Activated CD4-positive, alpha-beta memory T cell treated with anti-CD3 and anti-CD28 coated beads for 36 hours (primary cell): ENCODE measurements at regions not wholly inside any gene's neighbourhood (a gene's known extent, or its start where the extent isn't known, plus 50 kb on each side); places are given as distances from the start of the nearest gene placed in this dataset.

Experiments
- CTCF ChIA-PET: fragments of 350-600 bp; sonication (Branson Sonifier 250); formaldehyde crosslinking; loops from one replicate; lab custom pipeline; 2021; ENCODE audit warnings: antibody characterized with exemption, inconsistent platforms; lab: Charles Lee
- POLR2A ChIA-PET: fragments of 350-600 bp; sonication (Branson Sonifier 250); formaldehyde crosslinking; loops from one replicate; lab custom pipeline; 2021; ENCODE audit warnings: antibody characterized with exemption; lab: Charles Lee
- DNase-seq: peaks from one replicate; pipeline ENCODE4 v3.0.0-alpha.2; 2020
- H3K27ac Mint-ChIP-seq: one replicate; pipeline ENCODE4 v1.8.0; 2021; ENCODE audit warnings: mixed read lengths
- H3K27me3 Mint-ChIP-seq: one replicate; pipeline ENCODE4 v1.8.0; 2021; ENCODE audit warnings: mixed read lengths
- H3K36me3 Mint-ChIP-seq: one replicate; pipeline ENCODE4 v1.8.0; 2021; ENCODE audit warnings: mixed read lengths
- H3K4me1 Mint-ChIP-seq: one replicate; pipeline ENCODE4 v1.8.0; 2021; ENCODE audit warnings: low read depth, mixed read lengths
- H3K4me3 Mint-ChIP-seq: one replicate; pipeline ENCODE4 v1.8.0; 2021; ENCODE audit warnings: mild to moderate bottlenecking, mixed read lengths
- H3K9me3 Mint-ChIP-seq: one replicate; pipeline ENCODE4 v1.8.0; 2021; ENCODE audit warnings: mixed read lengths
- intact Hi-C: fragments of 100-400 bp; cut with micrococcal nuclease; formaldehyde crosslinking; loops from one replicate; pipeline ENCODE4 v1.15.1; 2023

GRCh38 chr4:180281724-180282123 lies 1961.5 kb upstream of the TENM3 start:
- intact Hi-C loops: no loop called here
- ChIA-PET CTCF (no interaction called here), POLR2A (no interaction called here)
- DNase-seq: no peak
- H3K27ac Mint-ChIP-seq: no peak overlapping the region
- peaks cover 14% of the 10 kb centered on the region for H3K9me3 Mint-ChIP-seq
- no peaks in the 10 kb centered on the region for H3K27me3 Mint-ChIP-seq
- no peaks in the 10 kb centered on the region for H3K4me1 Mint-ChIP-seq
- H3K36me3 Mint-ChIP-seq: no peaks in the 10 kb centered on the region
- H3K4me3 Mint-ChIP-seq: no peak overlapping the region

GRCh38 chr4:180284267-180284666 lies 1958.9 kb upstream of the TENM3 start:
- POLR2A ChIA-PET: no interaction called here
- H3K9me3 Mint-ChIP-seq: peaks cover 10% of the 10 kb centered on the region

GRCh38 chr4:180285796-180286195 lies 1957.4 kb upstream of the TENM3 start:
- Mint-ChIP-seq H3K36me3 (no peaks in the 10 kb centered on the region), H3K27me3 (no peaks in the 10 kb centered on the region), H3K4me3 (no peak overlapping the region), H3K4me1 (no peaks in the 10 kb centered on the region), H3K9me3 (peaks cover 10% of the 10 kb centered on the region), H3K27ac (no peak overlapping the region)
- intact Hi-C loops: no loop called here
- ChIA-PET POLR2A (no interaction called here), CTCF (no interaction called here)
- DNase-seq: no peak

More at GRCh38 chr4:180284267-180284666, 1958.9 kb upstream of the TENM3 start:
- Mint-ChIP-seq H3K4me1 (no peaks in the 10 kb centered on the region), H3K36me3 (no peaks in the 10 kb centered on the region), H3K27ac (no peak overlapping the region), H3K27me3 (no peaks in the 10 kb centered on the region), H3K4me3 (no peak overlapping the region)
- CTCF ChIA-PET: no interaction called here
- no peak for DNase-seq
- intact Hi-C loops: no loop called here

- Mint-ChIP-seq H3K27ac (no peak overlapping the region), H3K4me3 (no peak overlapping the region), H3K27me3 (no peaks in the 10 kb centered on the region), H3K4me1 (no peaks in the 10 kb centered on the region), H3K36me3 (no peaks in the 10 kb centered on the region), H3K9me3 (no peaks in the 10 kb centered on the region)
- ChIA-PET POLR2A (no interaction called here), CTCF (no interaction called here)
- DNase-seq: no peak
- intact Hi-C loops: no loop called here
These were observed 1950.9 kb upstream of the TENM3 start for GRCh38 chr4:180292339-180292738.

- ChIA-PET POLR2A (no interaction called here), CTCF (no interaction called here)
- Mint-ChIP-seq H3K36me3 (no peaks in the 10 kb centered on the region), H3K4me3 (no peak overlapping the region), H3K27me3 (no peaks in the 10 kb centered on the region), H3K9me3 (peaks cover 2% of the 10 kb centered on the region), H3K4me1 (no peaks in the 10 kb centered on the region), H3K27ac (no peak overlapping the region)
- DNase-seq: no peak
- intact Hi-C loops: no loop called here
These were observed 1947.1 kb upstream of the TENM3 start for GRCh38 chr4:180296036-180296599.

- no peaks in the 10 kb centered on the region for H3K4me1 Mint-ChIP-seq
- no peaks in the 10 kb centered on the region for H3K27me3 Mint-ChIP-seq
- peaks cover 20% of the 10 kb centered on the region for H3K9me3 Mint-ChIP-seq
- CTCF ChIA-PET: no interaction called here
- intact Hi-C loops: no loop called here
- no peak for DNase-seq
- H3K27ac Mint-ChIP-seq: no peak overlapping the region
- H3K36me3 Mint-ChIP-seq: no peaks in the 10 kb centered on the region
- POLR2A ChIA-PET: no interaction called here
- H3K4me3 Mint-ChIP-seq: no peak overlapping the region
These were observed 1938.9 kb upstream of the TENM3 start for GRCh38 chr4:180304321-180304720.

- Mint-ChIP-seq H3K4me1 (no peaks in the 10 kb centered on the region), H3K4me3 (no peak overlapping the region), H3K36me3 (no peaks in the 10 kb centered on the region), H3K27me3 (no peaks in the 10 kb centered on the region), H3K27ac (no peak overlapping the region), H3K9me3 (peaks cover 26% of the 10 kb centered on the region)
- intact Hi-C loops: no loop called here
- DNase-seq: no peak
- ChIA-PET POLR2A (no interaction called here), CTCF (no interaction called here)
These were observed 1932.6 kb upstream of the TENM3 start for GRCh38 chr4:180310616-180311015.

GRCh38 chr4:180314972-180315371 lies 1928.2 kb upstream of the TENM3 start:
- ChIA-PET CTCF (no interaction called here), POLR2A (no interaction called here)
- no peak overlapping the region for H3K4me3 Mint-ChIP-seq
- no peak overlapping the region for H3K27ac Mint-ChIP-seq
- DNase-seq: no peak
- intact Hi-C loops: no loop called here
- peaks cover 19% of the 10 kb centered on the region for H3K9me3 Mint-ChIP-seq
- no peaks in the 10 kb centered on the region for H3K27me3 Mint-ChIP-seq
- no peaks in the 10 kb centered on the region for H3K4me1 Mint-ChIP-seq
- no peaks in the 10 kb centered on the region for H3K36me3 Mint-ChIP-seq

GRCh38 chr4:180330521-180330920 lies 1912.7 kb upstream of the TENM3 start:
- CTCF ChIA-PET: interaction anchor here (0.7 kb wide), 1 partner anchor 11 kb away, joined by 3 read pairs; no protein-coding TSS in a partner anchor

GRCh38 chr4:180333162-180333561 lies 1910.0 kb upstream of the TENM3 start:
- Mint-ChIP-seq H3K4me3 (no peak overlapping the region), H3K4me1 (no peaks in the 10 kb centered on the region), H3K27me3 (no peaks in the 10 kb centered on the region), H3K27ac (no peak overlapping the region), H3K36me3 (no peaks in the 10 kb centered on the region), H3K9me3 (peaks cover 16% of the 10 kb centered on the region)
- ChIA-PET CTCF (no interaction called here), POLR2A (no interaction called here)
- intact Hi-C loops: no loop called here
- DNase-seq: no peak

More at GRCh38 chr4:180330521-180330920, 1912.7 kb upstream of the TENM3 start:
- POLR2A ChIA-PET: no interaction called here
- H3K4me1 Mint-ChIP-seq: no peaks in the 10 kb centered on the region
- DNase-seq: no peak
- H3K27me3 Mint-ChIP-seq: no peaks in the 10 kb centered on the region
- intact Hi-C loops: no loop called here
- peaks cover 19% of the 10 kb centered on the region for H3K9me3 Mint-ChIP-seq
- no peak overlapping the region for H3K27ac Mint-ChIP-seq
- no peak overlapping the region for H3K4me3 Mint-ChIP-seq
- no peaks in the 10 kb centered on the region for H3K36me3 Mint-ChIP-seq

- ChIA-PET POLR2A (no interaction called here), CTCF (no interaction called here)
- no peaks in the 10 kb centered on the region for H3K36me3 Mint-ChIP-seq
- H3K4me1 Mint-ChIP-seq: no peaks in the 10 kb centered on the region
- no peaks in the 10 kb centered on the region for H3K27me3 Mint-ChIP-seq
- intact Hi-C loops: no loop called here
- H3K27ac Mint-ChIP-seq: no peak overlapping the region
- no peak overlapping the region for H3K4me3 Mint-ChIP-seq
- no peak for DNase-seq
- peaks cover 8% of the 10 kb centered on the region for H3K9me3 Mint-ChIP-seq
These were observed 1907.6 kb upstream of the TENM3 start for GRCh38 chr4:180335566-180335965.

- H3K4me1 Mint-ChIP-seq: no peaks in the 10 kb centered on the region
- H3K4me3 Mint-ChIP-seq: no peak overlapping the region
- POLR2A ChIA-PET: no interaction called here
- CTCF ChIA-PET: no interaction called here
- intact Hi-C loops: no loop called here
- H3K36me3 Mint-ChIP-seq: no peaks in the 10 kb centered on the region
- H3K9me3 Mint-ChIP-seq: peaks cover 5% of the 10 kb centered on the region
- DNase-seq: no peak
- no peak overlapping the region for H3K27ac Mint-ChIP-seq
- H3K27me3 Mint-ChIP-seq: no peaks in the 10 kb centered on the region
These were observed 1906.6 kb upstream of the TENM3 start for GRCh38 chr4:180336494-180337090.

- POLR2A ChIA-PET: no interaction called here
- H3K9me3 Mint-ChIP-seq: peaks cover 8% of the 10 kb centered on the region
- CTCF ChIA-PET: no interaction called here
These were observed 1901.3 kb upstream of the TENM3 start for GRCh38 chr4:180341926-180342325.

More at GRCh38 chr4:180341926-180342325, 1901.3 kb upstream of the TENM3 start:
- intact Hi-C loops: no loop called here
- Mint-ChIP-seq H3K36me3 (no peaks in the 10 kb centered on the region), H3K4me3 (no peak overlapping the region), H3K27ac (no peak overlapping the region), H3K4me1 (no peaks in the 10 kb centered on the region), H3K27me3 (no peaks in the 10 kb centered on the region)
- DNase-seq: no peak
